GM21737 (cell line): ENCODE measurements at regions not wholly inside any gene's neighbourhood (a gene's known extent, or its start where the extent isn't known, plus 50 kb on each side); places are given as distances from the start of the nearest gene placed in this dataset.

Experiments
- ATAC-seq: cut with Tn5 transposase; IDR thresholded peaks from one replicate; pipeline ENCODE4 v1.9.1; 2021; ENCODE audit warnings: mild to moderate bottlenecking, moderate library complexity; ENCODE audit not compliant: unreplicated experiment

- ATAC-seq, result no peak
Measured at GRCh38 chr13:105591277-105591676, 944.2 kb downstream of the EFNB2 start.

- ATAC-seq, result no peak
Measured at GRCh38 chr13:105587786-105588185, 947.7 kb downstream of the EFNB2 start.

DNA sequence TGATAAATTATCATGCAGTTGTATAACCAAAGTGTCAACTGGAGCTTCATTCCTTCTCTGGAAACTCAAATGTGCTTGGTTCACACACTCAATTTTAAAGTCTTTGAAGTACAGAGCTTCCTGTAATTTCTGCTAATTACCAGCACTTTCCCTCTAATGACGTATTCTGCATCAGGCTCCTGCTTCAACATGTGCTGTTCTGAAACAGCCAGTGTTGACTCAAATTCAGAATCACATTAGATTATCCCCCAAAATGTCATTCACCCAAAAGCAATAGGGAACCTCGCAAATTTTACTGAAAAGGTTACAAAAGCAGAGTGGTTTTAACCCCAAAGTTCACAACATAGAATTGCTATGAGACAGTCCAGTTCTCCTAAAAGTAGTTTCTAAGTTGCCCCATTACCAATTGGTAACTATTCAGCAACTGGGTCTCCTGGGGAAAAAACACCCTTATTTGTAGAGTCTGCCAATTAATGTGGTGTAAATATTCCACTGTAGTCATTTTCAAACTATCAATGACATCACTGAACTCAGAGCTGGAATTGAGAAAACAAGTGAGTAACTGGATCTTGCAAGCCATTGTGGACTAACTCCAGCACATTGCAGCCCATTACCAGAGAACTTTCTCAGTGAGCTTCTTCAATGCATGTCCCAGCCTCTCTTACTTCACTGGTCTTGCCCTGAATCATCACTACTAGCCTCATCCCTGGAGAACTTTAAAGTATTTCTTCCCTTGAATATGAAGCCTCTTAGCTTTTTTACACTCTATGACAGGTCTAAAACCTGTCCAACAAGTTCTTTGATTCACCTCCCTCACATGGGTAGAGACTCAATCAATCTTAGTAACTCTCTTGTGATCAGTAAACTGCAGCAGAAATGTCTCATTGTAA is 955.4 kb downstream of the EFNB2 start:
- no peak for ATAC-seq

- no peak for ATAC-seq
Measured at GRCh38 chr13:105573136-105573535, 962.3 kb downstream of the EFNB2 start.

- no peak for ATAC-seq
Measured at GRCh38 chr13:105572401-105572800, 963.1 kb downstream of the EFNB2 start.

DNA sequence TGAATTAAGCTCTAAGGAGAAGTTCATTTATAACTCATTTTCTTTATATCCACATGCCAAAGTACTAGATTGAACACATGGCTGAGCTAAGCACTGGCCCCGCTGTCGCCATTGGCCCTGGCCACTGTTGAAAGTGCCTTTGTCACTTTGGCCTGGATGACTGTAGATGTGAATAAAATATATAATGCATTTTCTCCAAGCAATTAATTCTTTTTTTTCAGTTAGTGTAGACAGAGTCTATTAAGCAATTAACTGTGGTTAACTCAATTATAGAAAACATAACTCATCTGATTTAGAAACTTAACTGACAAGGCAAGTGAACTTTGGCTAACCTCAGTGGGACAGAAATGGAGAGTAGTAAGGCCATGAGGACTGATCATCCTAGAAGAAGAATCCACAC is 965.6 kb downstream of the EFNB2 start:
- no peak for ATAC-seq

DNA sequence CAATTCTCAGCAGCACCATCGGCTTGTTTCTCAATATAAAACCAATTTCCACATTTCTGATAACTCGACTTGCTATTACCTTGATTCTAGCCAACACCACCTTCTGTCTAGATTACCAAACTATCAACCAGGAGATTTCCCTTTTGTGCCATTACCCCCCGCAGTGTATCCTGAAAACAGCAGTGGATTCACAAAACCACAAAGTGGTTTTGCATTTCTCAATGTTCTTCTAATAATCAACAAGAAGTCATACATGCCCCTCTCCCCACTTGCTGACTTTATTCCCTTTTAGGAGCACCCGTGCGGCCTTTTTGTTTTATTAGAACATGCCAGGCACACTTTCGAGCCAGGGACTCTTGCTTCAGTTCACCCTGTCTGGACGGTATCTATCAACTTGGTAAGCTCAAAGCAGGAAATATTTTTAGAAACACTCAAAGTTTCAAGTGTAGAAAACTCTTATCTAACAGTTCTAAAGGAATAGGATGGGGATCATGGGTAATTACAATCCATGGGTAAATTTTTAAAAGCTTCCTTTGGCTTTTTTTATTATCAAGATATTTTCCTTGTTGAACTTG is 967.4 kb downstream of the EFNB2 start:
- no peak for ATAC-seq

DNA sequence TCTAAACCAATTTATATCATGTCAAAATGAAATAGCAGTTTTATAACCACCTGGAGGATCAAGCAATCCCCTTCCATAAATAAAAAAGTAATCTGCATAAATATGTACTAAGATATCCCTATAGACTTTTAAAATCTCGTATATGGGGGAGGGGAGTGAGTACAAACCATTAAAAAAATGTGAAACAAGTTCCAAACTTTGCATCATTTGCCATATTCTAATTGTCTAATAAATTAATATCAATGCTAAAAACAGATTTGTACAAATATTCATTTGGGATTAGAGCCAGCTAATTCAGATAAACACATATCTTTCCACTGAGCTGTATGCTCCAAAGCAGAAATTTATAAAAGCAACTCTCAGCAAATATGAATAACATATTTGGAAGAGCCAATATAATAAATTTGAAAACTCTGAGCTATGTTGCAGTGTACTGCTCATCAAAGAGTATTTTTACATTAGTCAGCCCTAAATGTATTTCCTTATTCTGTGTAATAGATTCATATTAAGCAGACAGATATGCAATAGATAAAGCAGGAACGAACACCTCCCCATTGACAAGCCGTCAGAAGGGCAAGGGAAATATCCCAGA is 970.2 kb downstream of the EFNB2 start:
- ATAC-seq, result no peak

DNA sequence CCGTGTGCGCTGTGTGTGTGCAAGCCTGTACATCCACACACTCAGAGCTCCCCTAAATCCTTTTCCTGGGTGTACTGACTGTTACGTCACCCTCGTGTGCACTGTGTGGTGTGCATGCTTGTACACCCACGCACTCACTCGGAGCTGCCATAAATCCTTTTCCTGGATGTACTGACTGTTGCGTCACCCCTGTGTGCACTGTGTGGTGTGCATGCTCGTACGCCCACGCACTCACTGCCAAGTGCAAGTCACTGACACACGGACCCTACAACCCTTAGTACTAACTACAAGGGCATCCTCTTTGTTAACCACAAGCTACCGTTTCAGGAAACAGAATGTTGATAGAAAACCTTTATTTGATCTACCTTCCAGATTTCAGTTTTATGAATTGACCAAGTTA is 983.4 kb downstream of the EFNB2 start:
- ATAC-seq, result no peak

DNA sequence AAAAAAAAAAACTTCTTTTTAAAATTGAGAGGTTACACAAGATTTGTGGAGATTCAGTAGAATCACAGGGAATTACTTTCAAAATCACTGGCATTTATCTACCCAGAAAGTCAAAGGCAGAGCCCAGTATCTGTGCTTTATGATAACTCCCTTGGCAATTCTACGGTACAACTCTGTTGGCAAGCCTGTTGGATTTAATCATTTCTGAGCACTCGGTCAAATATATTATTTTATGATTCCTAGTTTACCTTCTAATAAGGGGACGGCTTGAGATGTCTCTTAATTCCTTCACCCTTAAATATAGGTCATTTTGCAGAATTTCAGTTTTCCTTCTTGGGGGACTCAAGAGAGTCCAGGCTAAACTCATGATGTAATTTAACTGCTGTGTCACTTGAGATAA is 987.6 kb downstream of the EFNB2 start:
- no peak for ATAC-seq

GRCh38 chr13:105545811-105546210 is 989.7 kb downstream of the EFNB2 start:
- no peak for ATAC-seq

- no peak for ATAC-seq
Measured at GRCh38 chr13:105543742-105544141, 991.7 kb downstream of the EFNB2 start.

DNA sequence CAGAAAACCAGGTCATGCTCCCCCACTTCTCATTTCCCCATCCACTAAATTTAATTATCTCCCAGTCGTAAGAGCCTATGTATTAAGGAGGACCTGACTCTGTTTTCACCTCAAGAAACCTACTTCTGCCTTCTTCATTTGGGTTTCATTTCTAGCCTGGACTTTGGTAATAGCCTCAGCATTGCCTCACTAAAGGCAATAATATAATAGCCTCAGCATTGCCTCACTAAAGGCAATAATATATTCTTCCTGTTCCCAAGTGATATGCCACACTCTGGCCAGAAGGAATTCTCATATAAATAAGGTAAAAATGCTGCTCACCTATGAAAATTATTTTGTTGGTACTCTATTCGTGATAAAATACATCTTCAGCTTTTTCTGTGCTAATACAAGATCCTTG is 993.9 kb downstream of the EFNB2 start:
- ATAC-seq, result no peak

GRCh38 chr13:105538346-105538745 is 997.1 kb downstream of the EFNB2 start:
- ATAC-seq, result no peak

GRCh38 chr13:105537113-105537512 is 998.3 kb downstream of the EFNB2 start:
- no peak for ATAC-seq

- ATAC-seq, result no peak
Measured at GRCh38 chr13:105530468-105530867, 1005.0 kb downstream of the EFNB2 start.

DNA sequence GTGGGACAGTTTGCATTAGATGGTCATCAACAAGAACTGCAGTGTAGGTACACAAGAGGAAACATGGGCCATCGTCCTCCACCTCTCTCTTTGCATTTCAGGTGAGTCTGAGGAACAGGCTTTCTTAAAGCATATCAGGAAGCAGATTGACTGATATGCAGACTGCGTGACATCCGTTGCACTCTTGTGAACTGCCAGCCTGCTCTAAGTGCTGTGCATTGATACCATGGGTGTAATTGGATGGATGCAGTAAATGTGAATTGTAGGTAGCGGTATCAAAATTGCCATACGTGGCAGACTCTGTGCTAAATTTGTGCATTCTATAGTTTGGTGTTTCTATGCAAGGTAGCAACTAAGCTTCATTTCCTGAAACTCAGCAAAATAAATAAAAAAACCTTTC is 1008.3 kb downstream of the EFNB2 start:
- ATAC-seq, result no peak

- ATAC-seq, result no peak
Measured at GRCh38 chr13:105519771-105520170, 1015.7 kb downstream of the EFNB2 start.

DNA sequence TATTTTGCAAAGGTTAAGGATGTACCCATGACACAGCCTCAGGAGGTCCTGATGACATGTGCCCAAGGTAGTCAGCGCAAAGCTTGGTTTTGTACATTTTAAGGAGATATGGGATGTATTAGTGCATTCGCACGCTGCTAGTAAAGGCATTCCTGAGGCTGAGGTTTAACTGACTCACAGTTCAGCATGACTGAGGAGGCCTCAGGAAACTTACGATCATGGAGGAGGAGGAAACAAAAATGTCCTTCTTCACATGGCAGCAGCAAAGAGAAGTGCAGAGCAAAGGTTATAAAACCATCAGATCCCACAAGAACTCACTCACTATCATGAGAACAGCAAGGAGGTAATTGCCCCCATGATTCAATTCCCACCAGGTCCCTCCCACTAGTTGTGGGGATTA is 1017.4 kb downstream of the EFNB2 start:
- no peak for ATAC-seq

DNA sequence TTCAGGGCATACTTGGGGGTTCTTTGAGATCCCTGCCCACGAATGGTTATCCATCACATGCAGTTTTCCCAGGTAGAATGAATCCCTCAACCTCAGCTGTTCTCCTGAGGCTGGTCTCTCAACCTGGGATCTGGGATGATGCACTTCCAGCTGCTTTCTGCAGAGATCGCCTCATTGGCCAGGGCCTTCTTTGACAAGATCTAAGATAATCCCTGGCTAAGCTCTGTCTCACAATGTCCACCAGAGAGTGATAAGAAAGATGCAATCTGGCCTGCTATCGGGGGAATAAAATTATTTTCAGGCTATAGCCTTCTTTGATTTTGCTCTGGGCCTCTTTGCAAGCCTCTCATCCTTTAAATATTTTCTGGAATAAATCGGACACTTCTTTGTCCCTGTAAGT is 1021.1 kb downstream of the EFNB2 start:
- no peak for ATAC-seq

DNA sequence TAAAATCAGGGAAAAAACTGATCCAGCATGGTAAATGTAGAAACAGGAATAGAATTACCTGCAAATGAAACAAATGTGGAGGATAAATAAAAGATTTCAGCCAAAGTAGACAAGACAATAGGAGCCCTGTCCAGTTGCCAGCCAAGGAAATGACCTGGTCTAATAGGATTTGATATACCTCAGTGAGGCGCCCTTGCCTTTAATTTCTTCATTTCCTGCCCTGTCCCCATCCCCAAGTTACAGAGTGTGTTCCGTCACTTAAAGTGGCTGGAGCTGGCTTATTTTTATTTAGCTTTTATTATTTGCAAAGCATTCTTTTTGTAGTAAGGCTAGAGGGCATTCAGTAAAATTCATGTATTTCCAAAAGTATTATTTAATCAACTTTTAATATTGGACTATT is 1022.0 kb downstream of the EFNB2 start:
- ATAC-seq, result no peak
